Right cardiac atrium (tissue), 5 donors: ENCODE measurements at regions not wholly inside any gene's neighbourhood (a gene's known extent, or its start where the extent isn't known, plus 50 kb on each side); places are given as distances from the start of the nearest gene placed in this dataset.
"Not testable (repeated sequence)": the region's sequence is repeated elsewhere in the genome, so short reads cannot be mapped to it uniquely, and the experiment has no call there.

Experiments used
- ATAC-seq, 2 donors: fragments of 200-7000 bp; cut with Tn5 transposase; one replicate each; pipeline versions ENCODE4 v1.8.0 to v1.9.1; 2020; ENCODE audit warnings: moderate library complexity in 2 of 2, mild to moderate bottlenecking in 1 of 2
- DNase-seq, 3 donors: peaks; one replicate each; pipeline ENCODE4 v3.0.0-alpha.2; 2020
- H3K27ac ChIP-seq: one replicate; pipeline ENCODE4 v1.5.1; 2013; ENCODE audit warnings: mild to moderate bottlenecking, low read length, control low read depth, moderate library complexity
- H3K27me3 ChIP-seq: one replicate; pipeline ENCODE4 v1.6.1; 2013; ENCODE audit not compliant: control insufficient read depth, insufficient read depth
- H3K4me1 ChIP-seq: one replicate; pipeline ENCODE4 v1.6.1; 2013; ENCODE audit warnings: low read length; ENCODE audit not compliant: control insufficient read depth, insufficient read depth
- H3K4me3 ChIP-seq: one replicate; pipeline ENCODE4 v1.5.1; 2013; ENCODE audit warnings: low read length, control low read depth
- H3K9me3 ChIP-seq: one replicate; pipeline ENCODE4 v1.6.1; 2013; ENCODE audit warnings: low read length; ENCODE audit not compliant: control insufficient read depth
- WGBS: extraction: QIAGEN DNeasy Blood & Tissue Kit; methylation state at CpG from one replicate; pipeline ENCODE4 v1.1.7; 2013; 5-methylcytosine and 5-hydroxymethylcytosine counted together
- intact Hi-C, 4 donors: fragments of 100-400 bp; cut with DNase I; formaldehyde crosslinking; loops; one replicate each; pipeline versions ENCODE4 v1.11.0 to v1.14.0; 2022 to 2023
- donor health status: healthy with polysubstance abuse.
- donor health status: DM: no; HTN: yes; CAD: no.
- donor health status: DM: no; HTN: no; CAD: no.
- donor health status: DM: no; HTN: yes; CAD: no; lungs with severe emphysema.
- donor health status: DM: yes; HTN: yes; CAD: no.

- Histone ChIP-seq H3K27me3 (no peaks in the 10 kb centered on the region), H3K9me3 (no peaks in the 10 kb centered on the region), H3K4me3 (no peak overlapping the region), H3K27ac (no peak overlapping the region), H3K4me1 (no peaks in the 10 kb centered on the region)
- DNase-seq (peak in 1 of 3 donors; percentile 30), ATAC-seq (peak; percentile 90 to 97)
- intact Hi-C loops = no loop called here
- WGBS = 54% methylated on average over 3 of the region's 3 CpGs
Measured at GRCh38 chr5:83404182-83404716, 67.3 kb upstream of the VCAN start.

- WGBS = 74% methylated on average over 3 of the region's 3 CpGs
- Histone ChIP-seq H3K9me3 (no peaks in the 10 kb centered on the region), H3K27ac (no peak overlapping the region), H3K27me3 (no peaks in the 10 kb centered on the region), H3K4me3 (no peak overlapping the region), H3K4me1 (no peaks in the 10 kb centered on the region)
- peak; percentile 61 to 80 for ATAC-seq
- peak in 1 of 3 donors; percentile 21 for DNase-seq
- intact Hi-C loops = no loop called here
Measured at GRCh38 chr5:83405662-83406061, 65.9 kb upstream of the VCAN start.

DNA sequence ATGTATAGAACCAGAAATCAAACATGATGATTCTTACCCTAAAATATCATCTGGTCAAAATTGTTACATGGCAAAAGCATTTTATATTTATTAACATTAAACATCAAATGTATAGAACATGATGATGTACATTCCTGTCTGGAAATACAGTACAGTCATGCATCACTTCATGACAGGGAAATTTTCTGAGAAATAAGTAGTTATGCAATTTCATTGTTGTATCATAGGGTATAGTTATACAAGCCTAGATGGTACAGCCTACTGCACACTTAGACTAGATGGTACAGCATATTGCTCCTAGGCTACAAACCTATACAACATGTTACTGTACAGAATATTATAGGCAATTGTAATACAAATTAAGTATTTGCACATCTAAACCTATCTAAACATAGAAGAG, 64.6 kb upstream of the VCAN start:
- no peaks in the 10 kb centered on the region for H3K9me3 ChIP-seq
- ATAC-seq (no peak), DNase-seq (no peak)
- intact Hi-C loops = no loop called here
- no peak overlapping the region for H3K27ac ChIP-seq
- H3K4me3 ChIP-seq = no peak overlapping the region
- H3K4me1 ChIP-seq = no peaks in the 10 kb centered on the region
- no peaks in the 10 kb centered on the region for H3K27me3 ChIP-seq

GRCh38 chr5:83407931-83408330, 63.6 kb upstream of the VCAN start:
- Histone ChIP-seq H3K9me3 (no peaks in the 10 kb centered on the region), H3K4me3 (no peak overlapping the region), H3K27me3 (no peaks in the 10 kb centered on the region), H3K27ac (no peak overlapping the region), H3K4me1 (no peaks in the 10 kb centered on the region)
- ATAC-seq = no peak
- intact Hi-C loops = no loop called here
- no peak for DNase-seq

- Histone ChIP-seq H3K4me1 (no peaks in the 10 kb centered on the region), H3K4me3 (no peak overlapping the region), H3K9me3 (no peaks in the 10 kb centered on the region), H3K27ac (no peak overlapping the region), H3K27me3 (no peaks in the 10 kb centered on the region)
- ATAC-seq = no peak
- intact Hi-C loops = no loop called here
- 47% methylated on average over 2 of the region's 2 CpGs for WGBS
- DNase-seq = no peak
Measured at GRCh38 chr5:83408719-83409118, 62.8 kb upstream of the VCAN start.

GRCh38 chr5:83409776-83410175, 61.8 kb upstream of the VCAN start:
- H3K27ac ChIP-seq, H3K27me3 ChIP-seq, H3K4me3 ChIP-seq, intact Hi-C loops, ATAC-seq, DNase-seq, H3K4me1 ChIP-seq, H3K9me3 ChIP-seq: not testable (repeated sequence)
- WGBS = 83% methylated on average over 2 of the region's 2 CpGs

GRCh38 chr5:83410319-83410718, 61.2 kb upstream of the VCAN start:
- H3K27me3 ChIP-seq, H3K27ac ChIP-seq, H3K9me3 ChIP-seq, DNase-seq, ATAC-seq, H3K4me3 ChIP-seq, H3K4me1 ChIP-seq, intact Hi-C loops: not testable (repeated sequence)
- 82% methylated on average over 3 of the region's 3 CpGs for WGBS

- H3K27me3 ChIP-seq = no peaks in the 10 kb centered on the region
- ATAC-seq (no peak), DNase-seq (no peak)
- whole genome bisulfite sequencing = 80% methylated on average over 1 of the region's 1 CpG
- H3K4me1 ChIP-seq = no peaks in the 10 kb centered on the region
- no peak overlapping the region for H3K27ac ChIP-seq
- no peak overlapping the region for H3K4me3 ChIP-seq
- H3K9me3 ChIP-seq = no peaks in the 10 kb centered on the region
- intact Hi-C loops = no loop called here
Measured at GRCh38 chr5:83414601-83415000, 56.9 kb upstream of the VCAN start.

DNA sequence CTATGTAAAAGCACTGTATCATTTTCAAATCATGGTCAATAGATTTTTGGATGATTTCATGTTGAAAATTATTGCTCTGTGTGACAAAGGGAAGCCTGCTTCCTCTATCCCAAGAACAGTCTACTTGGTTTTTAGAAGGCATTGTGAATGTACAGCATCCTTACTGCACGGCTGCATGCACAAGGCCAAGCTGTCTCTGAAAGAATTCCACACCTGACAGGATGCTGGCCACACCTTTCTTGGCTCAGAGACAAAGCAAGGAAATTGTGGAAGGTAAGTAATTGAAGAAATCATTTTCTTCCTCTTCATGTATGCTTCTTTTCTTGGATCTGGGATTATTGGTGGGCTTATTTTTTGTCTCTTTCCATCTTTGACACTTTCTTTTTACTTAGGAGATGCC, 53.7 kb upstream of the VCAN start:
- ATAC-seq = no peak

GRCh38 chr5:83418356-83419321, 52.9 kb upstream of the VCAN start:
- Histone ChIP-seq H3K27me3 (no peaks in the 10 kb centered on the region), H3K27ac (no peak overlapping the region), H3K4me1 (no peaks in the 10 kb centered on the region), H3K9me3 (no peaks in the 10 kb centered on the region), H3K4me3 (no peak overlapping the region)
- ATAC-seq = no peak
- no peak for DNase-seq
- intact Hi-C loops = no loop called here
- WGBS = 81% methylated on average over 12 of the region's 12 CpGs

More for the DNA sequence above, 53.7 kb upstream of the VCAN start:
- H3K27ac ChIP-seq = no peak overlapping the region
- H3K4me3 ChIP-seq = no peak overlapping the region
- DNase-seq = no peak
- WGBS = 76% methylated on average over 1 of the region's 1 CpG
- intact Hi-C loops = no loop called here
- no peaks in the 10 kb centered on the region for H3K9me3 ChIP-seq
- H3K27me3 ChIP-seq = no peaks in the 10 kb centered on the region
- H3K4me1 ChIP-seq = no peaks in the 10 kb centered on the region
